Right lung (tissue), 2 donors: ENCODE measurements at regions not wholly inside any gene's neighbourhood (a gene's known extent, or its start where the extent isn't known, plus 50 kb on each side); places are given as distances from the start of the nearest gene placed in this dataset.

ENCODE experiments used
- DNase-seq, 2 donors: peaks; one replicate each; pipeline ENCODE4 v3.0.0-alpha.2; 2013

DNA sequence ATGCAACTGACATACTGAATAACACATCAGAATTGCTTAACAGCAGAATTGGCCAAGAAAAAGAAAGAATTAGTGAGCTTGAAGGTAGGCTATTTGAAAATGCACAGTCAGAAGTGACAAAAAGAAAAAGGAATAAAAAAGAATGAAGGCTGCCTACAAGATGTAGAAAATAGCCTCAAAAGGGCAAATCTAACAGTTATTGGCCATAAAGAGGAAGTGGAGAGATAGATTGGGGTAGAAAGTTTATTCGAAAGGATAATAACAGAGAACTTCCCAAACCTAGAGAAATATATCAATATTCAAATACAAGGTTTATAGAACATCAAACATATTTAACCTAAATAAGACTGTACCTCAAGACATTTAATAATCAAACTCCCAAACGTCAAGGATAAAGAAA is 67.5 kb downstream of the ATP6V1G3 start:
- DNase-seq = no peak

- DNase-seq = no peak
These were observed 68.4 kb downstream of the ATP6V1G3 start for GRCh38 chr1:198472119-198472518.

GRCh38 chr1:198467907-198468306 is 72.6 kb downstream of the ATP6V1G3 start:
- no peak for DNase-seq

DNA sequence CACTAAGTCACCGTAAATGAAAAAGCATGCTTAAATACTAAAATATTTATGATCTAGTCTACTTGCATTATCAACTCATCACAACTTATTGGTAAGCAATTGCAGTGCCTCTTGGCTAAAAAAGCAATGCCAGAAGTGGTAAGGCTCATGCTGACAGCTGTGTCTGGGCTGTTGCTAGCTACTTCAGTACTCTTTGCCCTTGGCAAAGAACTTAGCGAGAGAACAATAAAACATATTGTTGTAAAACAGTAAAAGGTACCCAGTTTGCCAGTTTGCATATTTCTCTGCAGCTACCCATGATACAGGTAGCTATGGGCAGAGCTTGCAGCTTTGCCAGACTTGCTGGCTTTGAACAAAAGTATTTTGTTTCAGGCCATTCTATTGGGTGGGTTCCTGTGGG is 73.1 kb downstream of the ATP6V1G3 start:
- no peak for DNase-seq

DNA sequence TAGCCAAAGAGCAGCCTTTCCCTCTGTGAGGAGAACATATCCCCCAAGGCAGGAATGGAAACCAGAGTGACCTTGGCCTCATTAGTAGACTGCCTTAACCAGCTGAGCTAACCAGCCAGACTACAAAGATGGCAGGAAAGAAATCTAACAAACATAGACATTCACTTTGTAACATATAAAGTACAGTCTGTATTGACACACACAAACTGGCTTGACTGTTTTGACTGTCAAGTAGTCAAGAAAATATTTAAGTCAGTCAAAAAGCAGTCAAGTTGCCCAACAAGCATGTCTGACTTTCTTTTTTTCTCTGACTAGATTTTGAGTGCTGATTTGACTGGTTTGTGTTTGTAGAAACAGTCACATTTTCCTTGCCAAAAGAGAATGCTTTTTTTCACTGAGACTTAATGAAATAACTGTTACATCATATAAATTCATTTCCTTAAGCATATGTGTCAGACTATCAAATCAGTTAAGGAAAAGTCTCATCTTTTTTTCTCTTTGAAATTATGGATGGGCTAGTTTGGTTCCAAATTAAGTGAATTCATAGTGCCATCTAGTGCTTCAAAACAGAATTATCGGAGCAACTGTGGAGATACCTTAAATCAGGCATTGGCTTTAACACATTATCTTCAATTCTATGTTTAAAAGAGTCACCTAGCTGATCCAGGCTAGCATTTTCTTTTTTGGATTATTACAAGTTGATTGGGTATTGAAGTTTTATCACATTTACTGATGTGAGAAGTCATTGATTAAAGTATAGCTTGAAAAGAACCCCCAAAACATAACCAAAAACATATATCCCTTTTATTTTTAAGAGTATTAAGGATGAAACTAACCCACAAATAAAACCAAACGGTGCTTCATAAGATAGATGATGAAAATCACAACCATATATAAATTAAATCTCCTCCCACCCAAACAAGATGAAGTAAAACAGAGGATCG is 75.0 kb downstream of the ATP6V1G3 start:
- peak; percentile 40 to 55 for DNase-seq

DNA sequence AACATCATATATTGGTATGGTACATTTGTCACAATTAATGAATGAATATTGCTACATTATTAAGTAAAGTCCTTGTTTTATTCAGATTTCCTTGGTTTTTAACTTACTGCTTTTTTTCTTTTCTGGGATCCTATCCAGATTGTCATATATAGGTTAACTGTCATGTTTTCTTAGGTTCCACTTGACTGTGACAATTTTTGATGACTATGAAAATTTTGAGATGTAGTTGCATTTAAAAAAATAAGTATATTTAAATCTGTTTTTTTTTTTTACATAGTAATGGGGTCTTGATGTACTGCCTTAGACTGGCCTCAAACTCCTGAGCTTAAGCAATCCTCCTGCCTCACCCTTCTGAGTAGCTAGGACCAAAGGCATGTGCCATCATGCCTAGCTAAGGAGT is 76.8 kb downstream of the ATP6V1G3 start:
- DNase-seq = no peak

GRCh38 chr1:198462365-198463019 is 78.0 kb downstream of the ATP6V1G3 start:
- no peak for DNase-seq

GRCh38 chr1:198455966-198456365 is 84.5 kb downstream of the ATP6V1G3 start:
- DNase-seq = no peak

DNA sequence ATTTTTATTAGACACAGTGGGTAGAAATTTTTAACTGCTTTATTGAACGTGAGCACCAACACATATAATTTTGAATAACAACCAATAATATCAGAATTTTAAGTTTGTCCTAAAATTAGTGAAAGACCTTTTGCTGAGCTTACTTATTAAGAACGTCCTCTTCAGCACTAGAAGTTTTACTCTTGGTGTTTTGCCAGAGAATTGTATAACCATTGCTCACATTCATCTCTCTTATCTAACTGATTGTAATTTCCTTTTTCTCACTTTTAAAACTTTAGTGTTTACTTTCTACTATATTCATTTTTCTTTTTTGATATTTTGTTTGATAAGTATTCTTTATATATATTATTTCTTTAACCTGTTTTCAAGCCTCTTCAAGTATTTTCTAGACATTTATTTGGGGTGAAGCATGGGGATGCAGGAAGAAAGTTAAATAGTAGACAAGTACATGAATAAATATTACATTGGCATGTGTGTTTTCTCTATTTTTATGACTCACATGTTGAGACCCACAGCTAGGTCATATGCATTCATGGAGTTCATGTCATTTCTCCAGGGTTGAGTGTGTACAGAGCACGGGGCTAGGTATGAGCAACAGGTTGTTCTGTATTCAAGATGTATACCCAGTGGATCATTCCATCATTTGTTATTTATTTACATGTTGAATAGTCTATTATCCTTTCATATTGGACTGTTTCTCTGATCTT is 90.6 kb downstream of the ATP6V1G3 start:
- DNase-seq = no peak

DNA sequence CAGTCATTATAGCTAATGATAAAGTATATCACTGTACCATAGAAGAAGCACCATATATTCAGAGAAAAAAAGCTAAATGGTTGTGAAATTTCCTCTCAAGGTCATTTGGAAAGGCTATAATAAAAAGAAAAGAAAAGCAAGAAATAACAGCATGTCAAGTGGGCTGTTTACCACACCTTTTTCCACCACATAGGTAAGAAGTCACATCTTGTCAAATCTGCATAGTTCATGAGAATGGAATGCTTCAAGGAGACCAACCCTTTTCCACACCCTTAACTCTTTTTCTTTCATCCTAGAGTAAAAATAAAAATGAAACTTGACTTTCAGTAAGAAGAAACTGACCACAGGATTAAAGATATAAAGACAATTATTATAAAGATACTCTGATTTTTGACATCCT is 91.2 kb downstream of the ATP6V1G3 start:
- DNase-seq = no peak

GRCh38 chr1:198447468-198447867 is 93.0 kb downstream of the ATP6V1G3 start:
- no peak for DNase-seq

DNA sequence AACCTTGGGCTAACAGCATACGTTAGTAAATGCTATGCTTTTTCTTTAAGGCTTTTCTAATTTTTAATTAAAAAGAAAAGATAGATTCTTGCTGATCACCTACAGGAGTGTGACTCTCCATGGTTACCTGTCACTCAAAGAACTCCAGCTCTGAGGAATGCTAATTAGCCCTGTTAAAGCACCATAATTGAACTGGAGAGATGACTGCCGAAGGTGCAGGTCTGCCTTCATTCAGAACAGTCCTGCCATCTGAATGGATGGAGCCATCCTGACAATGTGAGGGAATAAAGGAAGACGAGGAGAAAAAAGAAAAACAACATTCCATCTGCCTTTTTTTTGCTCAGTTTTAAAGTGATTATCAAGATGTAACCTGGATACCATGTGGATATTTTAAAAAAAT is 94.6 kb downstream of the ATP6V1G3 start:
- no peak for DNase-seq

- DNase-seq = no peak
These were observed 95.7 kb downstream of the ATP6V1G3 start for GRCh38 chr1:198444792-198445191.

DNA sequence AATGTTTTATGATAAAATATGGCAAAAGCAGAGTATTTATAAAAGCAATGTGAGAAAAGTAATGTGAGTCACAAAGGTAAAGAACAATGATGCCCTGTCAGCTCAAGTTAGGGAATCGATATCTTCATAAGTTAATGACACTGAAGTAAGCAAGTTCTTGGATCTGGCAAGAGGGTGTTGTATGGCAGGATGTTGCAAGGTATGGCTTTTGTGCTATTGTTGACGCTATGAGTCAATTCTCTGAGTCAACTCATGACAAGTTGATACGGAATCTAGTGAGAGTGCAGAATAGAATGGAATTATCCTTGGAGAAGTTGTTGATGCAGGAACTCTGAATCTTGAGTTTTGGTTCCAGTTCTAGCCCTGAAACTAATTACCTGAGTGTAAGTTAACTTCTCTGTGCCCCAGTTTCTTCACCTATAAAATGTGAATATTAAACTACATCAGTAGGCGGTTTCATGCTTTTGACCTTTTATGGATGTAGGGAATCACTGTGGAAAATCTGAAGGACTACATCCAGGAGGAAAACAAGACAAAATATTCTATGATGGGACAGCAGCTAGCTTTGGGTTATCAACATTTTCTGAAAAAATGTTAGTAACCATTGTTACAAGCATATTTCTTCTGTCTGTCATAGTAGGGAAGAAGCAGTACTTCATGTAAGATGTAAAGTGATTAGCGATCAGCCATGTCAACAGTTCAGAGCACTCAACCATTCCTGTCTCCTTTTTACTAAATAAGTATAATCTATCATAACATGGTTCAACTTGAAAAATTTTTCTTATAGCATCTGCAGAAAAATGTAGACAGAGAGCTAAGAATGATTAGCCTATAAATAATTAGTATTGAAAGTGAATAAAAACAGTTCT is 96.9 kb downstream of the ATP6V1G3 start:
- DNase-seq = no peak

DNA sequence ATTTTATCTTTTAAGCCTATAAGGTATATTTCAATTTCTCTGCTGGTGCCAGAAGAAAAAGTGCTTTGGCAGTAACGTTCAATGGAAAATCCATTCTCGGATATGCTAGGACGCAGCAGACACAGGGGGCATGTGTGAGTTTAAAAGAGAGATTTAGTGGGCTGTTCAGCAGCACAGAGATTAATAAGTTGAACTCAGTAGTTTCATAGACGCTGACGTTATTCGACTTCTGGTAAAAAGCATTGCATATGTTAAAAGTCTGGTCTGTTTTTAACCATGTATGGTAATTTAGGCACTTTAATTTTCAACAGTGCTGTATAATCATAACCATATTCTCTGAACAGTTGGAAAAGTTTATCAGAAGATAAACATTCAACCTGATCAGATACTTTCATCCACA is 99.6 kb downstream of the ATP6V1G3 start:
- DNase-seq = no peak

DNA sequence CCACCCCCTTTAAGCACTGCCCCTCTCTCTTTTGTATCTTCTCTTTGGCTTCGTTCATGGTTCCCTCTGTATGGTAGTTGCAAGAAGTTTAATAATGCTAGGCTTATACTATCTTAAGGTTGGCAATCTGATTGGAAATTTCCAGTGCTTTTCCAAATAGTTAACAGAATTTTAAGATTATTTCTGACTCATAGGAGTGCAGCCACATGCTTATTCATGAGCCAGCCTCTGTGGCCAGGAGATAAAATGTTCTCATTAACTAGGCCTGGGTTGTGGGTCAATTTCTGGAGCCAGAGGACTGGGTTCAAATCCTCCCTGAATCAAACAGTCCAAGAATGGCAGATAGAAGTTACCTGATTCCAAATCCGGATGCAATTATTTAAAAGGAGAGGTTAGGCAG is 103.1 kb downstream of the ATP6V1G3 start:
- DNase-seq = no peak

DNA sequence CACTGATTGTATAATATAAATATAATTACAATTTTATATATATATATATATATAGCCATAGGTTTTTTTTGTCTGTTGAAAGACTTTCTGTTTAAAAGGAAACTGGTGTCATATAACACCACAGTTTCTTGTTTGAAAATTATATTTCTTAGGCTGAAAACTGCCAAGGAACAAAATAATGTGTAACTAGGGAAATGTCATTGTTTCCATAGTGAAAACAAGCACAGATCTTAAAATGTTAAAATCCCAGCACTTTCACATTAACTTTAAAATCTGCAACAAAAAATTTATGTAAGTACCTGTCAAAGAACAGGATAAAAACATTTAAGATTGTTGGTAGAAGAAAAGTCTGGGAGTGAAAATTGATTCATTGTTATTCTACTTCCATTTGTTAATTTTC is 104.2 kb downstream of the ATP6V1G3 start:
- no peak for DNase-seq

DNA sequence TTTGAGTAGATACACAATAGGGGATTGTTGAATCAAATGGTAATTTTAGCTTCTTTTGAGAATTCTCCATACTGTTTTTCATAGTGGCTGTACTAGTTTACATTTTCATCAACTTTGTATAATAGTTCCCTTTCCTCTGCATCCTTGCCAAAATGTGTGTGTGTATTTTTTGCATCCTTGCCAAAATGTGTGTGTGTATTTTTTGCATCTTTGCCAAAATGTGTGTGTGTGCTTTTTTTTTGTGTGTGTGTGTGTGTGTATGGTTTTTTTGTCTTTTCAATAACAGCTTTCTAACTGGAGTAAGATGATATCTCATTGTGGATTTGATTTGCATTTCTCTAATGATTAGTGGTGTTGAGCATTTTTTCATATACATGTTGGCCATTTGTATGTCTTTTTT is 105.4 kb downstream of the ATP6V1G3 start:
- DNase-seq = peak in 1 of 2 donors; percentile 14

- DNase-seq = no peak
These were observed 116.0 kb downstream of the ATP6V1G3 start for GRCh38 chr1:198424441-198424840.

GRCh38 chr1:198423673-198424072 is 116.8 kb downstream of the ATP6V1G3 start:
- no peak for DNase-seq

DNA sequence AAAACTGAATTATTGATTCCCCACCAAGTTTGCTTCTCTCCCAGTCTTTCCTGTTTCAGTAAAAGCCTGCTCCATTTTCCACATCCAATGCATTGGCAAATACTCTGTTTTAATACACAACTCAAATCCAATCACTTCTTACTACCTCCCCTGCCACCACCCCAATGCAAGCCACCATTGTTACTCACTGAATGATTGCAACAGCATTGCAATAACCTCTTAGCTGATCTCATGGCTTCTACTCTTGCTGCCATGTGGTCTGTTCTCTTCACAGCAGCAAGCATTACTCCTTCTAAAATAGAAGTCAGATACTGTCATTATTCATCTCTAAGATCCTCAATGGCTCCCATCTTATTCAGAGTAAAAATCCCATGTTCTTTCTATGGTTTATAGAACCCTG is 123.4 kb downstream of the ATP6V1G3 start:
- DNase-seq = no peak

DNA sequence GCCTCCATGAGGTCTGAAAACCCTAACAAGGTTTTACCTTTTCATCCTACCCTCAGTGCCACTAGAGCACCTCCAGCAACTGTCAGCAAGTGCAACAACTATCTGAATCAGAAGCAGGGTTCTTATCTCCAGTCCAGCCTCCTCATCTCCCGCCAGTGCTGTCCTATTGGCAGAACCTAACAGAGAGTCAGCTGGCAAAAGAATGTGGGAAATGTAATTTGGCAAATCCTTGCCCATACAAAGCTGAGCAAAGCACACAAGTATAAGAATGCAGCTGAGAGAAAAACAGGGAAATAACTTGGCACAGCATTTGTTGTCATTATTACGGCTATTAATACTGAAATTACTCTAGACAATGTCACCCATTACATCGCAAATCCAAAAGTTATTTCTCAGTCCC is 124.2 kb downstream of the ATP6V1G3 start:
- peak; percentile 18 to 21 for DNase-seq
